Vagina (tissue), 2 donors: ENCODE measurements at regions not wholly inside any gene's neighbourhood (a gene's known extent, or its start where the extent isn't known, plus 50 kb on each side); places are given as distances from the start of the nearest gene placed in this dataset.
"Not testable (repeated sequence)": the region's sequence is repeated elsewhere in the genome, so short reads cannot be mapped to it uniquely, and the experiment has no call there.

Experiments used
- DNase-seq, 2 donors: peaks; one replicate each; pipeline ENCODE4 v3.0.0-alpha.2; 2017; ENCODE audit errors: extremely low spot score in 2 of 2
- H3K27ac ChIP-seq: fragments of 200-600 bp; sonication (generic); one replicate; pipeline ENCODE4 v1.5.1; 2019
- H3K27me3 ChIP-seq: fragments of 200-600 bp; sonication (generic); one replicate; pipeline ENCODE4 v1.5.1; 2019
- H3K36me3 ChIP-seq, 2 donors: fragments of 200-600 bp; sonication (generic); one replicate each; pipeline ENCODE4 v1.5.1; 2017 to 2019
- H3K4me1 ChIP-seq: fragments of 200-600 bp; sonication (generic); one replicate; pipeline ENCODE4 v1.5.1; 2019
- H3K4me3 ChIP-seq, 2 donors: fragments of 200-600 bp; sonication (generic); 1 replicate in 1 of 2; 2 replicates in 1 of 2; pipeline ENCODE4 v1.5.1; 2016 to 2019
- H3K9me3 ChIP-seq: fragments of 200-600 bp; sonication (generic); one replicate; pipeline ENCODE4 v1.5.1; 2019
- POLR2A ChIP-seq, 2 donors: fragments of 450-650 bp; IDR thresholded peaks; one replicate each; pipeline ENCODE4 v1.6.1; 2017; ENCODE audit warnings: antibody characterized with exemption in 2 of 2, mild to moderate bottlenecking in 2 of 2, moderate library complexity in 2 of 2
- POLR2AphosphoS5 ChIP-seq, 2 donors: sonication (generic); formaldehyde crosslinking; IDR thresholded peaks; one replicate each; pipeline ENCODE4 v1.9.0; 2017; ENCODE audit warnings: antibody characterized with exemption in 2 of 2, mild to moderate bottlenecking in 2 of 2, low read depth in 1 of 2; ENCODE audit not compliant: insufficient read depth in 1 of 2
- intact Hi-C: fragments of 100-400 bp; cut with DNase I; formaldehyde crosslinking; loops from one replicate; pipeline ENCODE4 v1.15.1; 2023
- TF ChIP-seq, protein P1 (sequence below), 3 experiments: fragments of 450-650 bp in 2 of 3; fragments of 200-600 bp in 1 of 3; sonication (generic) in 1 of 3; IDR thresholded peaks; one replicate each; pipeline ENCODE4 v1.5.1; 2017 to 2019; ENCODE audit warnings: antibody characterized with exemption in 3 of 3, mild to moderate bottlenecking in 2 of 3, moderate library complexity in 2 of 3

DNA sequence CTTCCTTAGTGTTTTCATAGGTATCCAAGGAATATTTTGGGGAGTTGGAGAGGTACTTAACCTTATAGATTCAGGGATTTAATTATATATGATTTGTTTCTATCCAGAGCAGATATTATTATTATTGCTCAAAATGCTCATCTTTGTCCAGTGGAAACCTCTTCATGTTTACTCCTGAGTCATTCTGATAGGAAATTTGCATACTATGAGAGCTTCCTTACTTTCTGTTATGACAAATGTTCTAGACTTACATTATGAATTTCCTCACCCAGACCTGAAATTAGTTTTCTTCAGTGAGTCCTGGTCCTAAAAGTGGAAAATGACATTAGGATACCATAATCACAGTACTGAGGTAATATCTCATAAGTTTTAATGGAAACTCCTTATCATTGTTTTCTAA, 57.5 kb upstream of the PLPPR5 start:
- TF ChIP-seq, protein P1, sequence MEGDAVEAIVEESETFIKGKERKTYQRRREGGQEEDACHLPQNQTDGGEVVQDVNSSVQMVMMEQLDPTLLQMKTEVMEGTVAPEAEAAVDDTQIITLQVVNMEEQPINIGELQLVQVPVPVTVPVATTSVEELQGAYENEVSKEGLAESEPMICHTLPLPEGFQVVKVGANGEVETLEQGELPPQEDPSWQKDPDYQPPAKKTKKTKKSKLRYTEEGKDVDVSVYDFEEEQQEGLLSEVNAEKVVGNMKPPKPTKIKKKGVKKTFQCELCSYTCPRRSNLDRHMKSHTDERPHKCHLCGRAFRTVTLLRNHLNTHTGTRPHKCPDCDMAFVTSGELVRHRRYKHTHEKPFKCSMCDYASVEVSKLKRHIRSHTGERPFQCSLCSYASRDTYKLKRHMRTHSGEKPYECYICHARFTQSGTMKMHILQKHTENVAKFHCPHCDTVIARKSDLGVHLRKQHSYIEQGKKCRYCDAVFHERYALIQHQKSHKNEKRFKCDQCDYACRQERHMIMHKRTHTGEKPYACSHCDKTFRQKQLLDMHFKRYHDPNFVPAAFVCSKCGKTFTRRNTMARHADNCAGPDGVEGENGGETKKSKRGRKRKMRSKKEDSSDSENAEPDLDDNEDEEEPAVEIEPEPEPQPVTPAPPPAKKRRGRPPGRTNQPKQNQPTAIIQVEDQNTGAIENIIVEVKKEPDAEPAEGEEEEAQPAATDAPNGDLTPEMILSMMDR (IDR thresholded peaks at IDR 0.05): no peak

DNA sequence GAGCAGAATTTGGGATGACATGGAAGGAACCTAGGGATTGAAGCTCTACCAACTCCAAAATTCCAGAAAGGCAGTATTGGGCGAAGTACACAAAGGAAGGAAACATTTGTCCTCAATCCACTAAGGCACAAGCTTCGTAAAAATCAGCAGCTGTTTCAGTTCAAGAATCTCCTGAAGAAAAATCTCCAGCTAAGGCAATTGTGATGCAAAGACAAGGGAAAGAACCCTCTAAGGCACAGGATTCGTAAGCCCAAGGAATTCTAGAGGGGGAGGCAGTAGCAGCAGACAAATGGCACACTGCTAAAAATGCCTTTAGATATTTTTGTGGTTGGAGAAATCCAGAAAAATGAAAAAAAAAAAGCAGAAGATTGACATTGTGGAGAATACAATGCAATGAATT, 64.5 kb upstream of the PLPPR5 start:
- intact Hi-C loops: no loop called here
- Histone ChIP-seq H3K27ac (no peak overlapping the region), H3K4me1 (no peaks in the 10 kb centered on the region), H3K4me3 (no peak overlapping the region), H3K9me3 (no peaks in the 10 kb centered on the region), H3K27me3 (no peaks in the 10 kb centered on the region), H3K36me3 (no peaks in the 10 kb centered on the region)
- no peak for DNase-seq
- no peak for TF ChIP-seq POLR2A (IDR thresholded peaks at IDR 0.05)
- no peak for TF ChIP-seq POLR2AphosphoS5 (IDR thresholded peaks at IDR 0.05; ENCODE audit: insufficient read depth in 1 of 2, low read depth in 1 of 2)
- TF ChIP-seq, protein P1 (IDR thresholded peaks at IDR 0.05): no peak

More for the DNA sequence above, 57.5 kb upstream of the PLPPR5 start:
- no peaks in the 10 kb centered on the region for H3K4me1 ChIP-seq
- DNase-seq: no peak
- intact Hi-C loops: no loop called here
- no peaks in the 10 kb centered on the region for H3K36me3 ChIP-seq
- H3K4me3 ChIP-seq: no peak overlapping the region
- H3K27me3 ChIP-seq: no peaks in the 10 kb centered on the region
- H3K27ac ChIP-seq: no peak overlapping the region
- H3K9me3 ChIP-seq: no peaks in the 10 kb centered on the region

DNA sequence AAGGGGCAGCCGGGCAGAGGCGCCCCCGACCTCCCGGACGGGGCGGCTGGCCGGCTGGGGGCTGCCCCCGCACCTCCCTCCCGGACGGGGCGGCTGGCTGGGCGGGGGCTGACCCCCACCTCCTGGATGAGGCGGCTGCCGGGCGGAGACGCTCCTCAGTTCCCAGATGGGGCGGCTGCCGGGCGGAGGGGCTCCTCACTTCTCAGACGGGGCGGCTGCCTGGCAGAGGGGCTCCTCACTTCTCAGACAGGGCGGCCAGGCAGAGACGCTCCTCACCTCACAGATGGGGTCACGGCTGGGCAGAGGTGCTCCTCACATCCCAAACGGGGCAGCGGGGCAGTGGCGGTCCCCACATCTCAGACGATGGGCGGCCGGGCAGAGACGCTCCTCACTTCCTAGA, 73.9 kb upstream of the PLPPR5 start:
- H3K9me3 ChIP-seq, H3K27me3 ChIP-seq, H3K4me1 ChIP-seq, H3K27ac ChIP-seq, H3K4me3 ChIP-seq, DNase-seq, H3K36me3 ChIP-seq, intact Hi-C loops: not testable (repeated sequence)

DNA sequence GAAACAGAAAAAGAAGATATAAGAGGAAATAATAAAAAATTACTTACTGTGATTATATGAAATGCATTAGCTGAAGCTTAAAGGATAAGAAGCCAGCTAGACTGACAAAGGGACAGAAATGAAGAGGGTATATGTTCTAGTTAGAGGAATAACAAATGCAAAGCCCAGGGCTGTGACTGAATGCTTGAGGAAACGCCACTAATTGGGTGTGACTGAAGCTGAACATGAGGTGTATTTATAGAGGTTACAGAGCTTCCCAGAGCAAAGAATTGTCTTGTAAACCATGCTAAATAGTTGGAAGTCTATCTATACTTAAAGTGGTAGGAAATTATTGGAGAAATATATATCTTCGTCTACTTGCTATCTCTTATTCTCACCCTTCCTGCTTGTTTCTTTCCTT, 77.7 kb upstream of the PLPPR5 start:
- DNase-seq: no peak
- intact Hi-C loops: no loop called here
- H3K27me3 ChIP-seq: no peaks in the 10 kb centered on the region
- no peaks in the 10 kb centered on the region for H3K4me1 ChIP-seq
- TF ChIP-seq, protein P1 (IDR thresholded peaks at IDR 0.05): no peak
- TF ChIP-seq POLR2A (IDR thresholded peaks at IDR 0.05) (no peak), POLR2AphosphoS5 (IDR thresholded peaks at IDR 0.05; ENCODE audit: insufficient read depth in 1 of 2, low read depth in 1 of 2) (no peak)
- no peaks in the 10 kb centered on the region for H3K9me3 ChIP-seq
- no peak overlapping the region for H3K4me3 ChIP-seq
- H3K27ac ChIP-seq: no peak overlapping the region
- no peaks in the 10 kb centered on the region for H3K36me3 ChIP-seq

DNA sequence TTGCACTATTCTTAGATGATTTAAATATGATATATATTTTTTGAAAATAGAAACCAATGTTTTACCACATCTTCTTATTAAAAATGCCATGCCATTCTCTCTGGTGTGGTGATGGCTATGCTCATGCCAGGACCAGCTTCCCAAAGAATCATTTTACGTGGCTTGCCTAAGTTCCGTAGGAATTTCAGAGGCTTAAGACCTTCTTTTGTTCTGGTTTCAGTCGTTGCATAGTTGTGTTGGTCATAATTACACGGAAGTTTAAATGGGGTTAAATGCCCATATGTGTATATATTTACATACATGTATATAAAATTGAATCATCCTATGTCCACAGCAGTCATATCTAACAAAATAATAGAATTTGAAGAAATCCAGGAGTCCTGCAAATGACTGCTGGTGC, 78.7 kb upstream of the PLPPR5 start:
- Histone ChIP-seq H3K36me3 (no peaks in the 10 kb centered on the region), H3K9me3 (no peaks in the 10 kb centered on the region), H3K27me3 (no peaks in the 10 kb centered on the region), H3K27ac (no peak overlapping the region), H3K4me1 (no peaks in the 10 kb centered on the region), H3K4me3 (no peak overlapping the region)
- TF ChIP-seq, protein P1 (IDR thresholded peaks at IDR 0.05): no peak
- no peak for TF ChIP-seq POLR2AphosphoS5 (IDR thresholded peaks at IDR 0.05; ENCODE audit: insufficient read depth in 1 of 2, low read depth in 1 of 2)
- no peak for TF ChIP-seq POLR2A (IDR thresholded peaks at IDR 0.05)
- DNase-seq: no peak
- intact Hi-C loops: no loop called here

DNA sequence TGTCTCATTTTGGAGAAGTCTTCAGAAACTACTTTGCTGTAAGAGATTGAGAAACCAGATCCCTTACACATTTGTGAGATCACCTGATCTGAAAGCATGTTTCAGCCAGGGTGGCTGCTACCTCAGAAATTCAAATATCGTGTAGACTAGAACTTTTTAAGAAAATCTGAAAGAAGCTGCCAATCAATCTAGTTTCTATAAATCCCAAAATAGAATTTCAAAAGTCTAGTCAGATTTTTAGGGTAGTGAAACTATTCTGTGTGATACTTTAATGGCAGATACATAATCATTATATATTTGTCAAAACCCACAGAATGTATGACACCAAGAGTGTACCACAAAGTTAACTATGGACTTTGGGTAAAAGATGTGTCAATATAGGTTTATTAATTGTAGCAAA, 79.9 kb upstream of the PLPPR5 start:
- intact Hi-C loops: no loop called here
- TF ChIP-seq, protein P1 (IDR thresholded peaks at IDR 0.05): no peak
- no peak for TF ChIP-seq POLR2AphosphoS5 (IDR thresholded peaks at IDR 0.05; ENCODE audit: insufficient read depth in 1 of 2, low read depth in 1 of 2)
- no peak for TF ChIP-seq POLR2A (IDR thresholded peaks at IDR 0.05)
- Histone ChIP-seq H3K4me1 (no peaks in the 10 kb centered on the region), H3K36me3 (no peaks in the 10 kb centered on the region), H3K27ac (no peak overlapping the region), H3K9me3 (no peaks in the 10 kb centered on the region), H3K4me3 (no peak overlapping the region), H3K27me3 (no peaks in the 10 kb centered on the region)
- DNase-seq: no peak
